ENCODE measurements at regions not wholly inside any gene's neighbourhood (a gene's known extent, or its start where the extent isn't known, plus 50 kb on each side); places are given as distances from the start of the nearest gene placed in this dataset.

DNA sequence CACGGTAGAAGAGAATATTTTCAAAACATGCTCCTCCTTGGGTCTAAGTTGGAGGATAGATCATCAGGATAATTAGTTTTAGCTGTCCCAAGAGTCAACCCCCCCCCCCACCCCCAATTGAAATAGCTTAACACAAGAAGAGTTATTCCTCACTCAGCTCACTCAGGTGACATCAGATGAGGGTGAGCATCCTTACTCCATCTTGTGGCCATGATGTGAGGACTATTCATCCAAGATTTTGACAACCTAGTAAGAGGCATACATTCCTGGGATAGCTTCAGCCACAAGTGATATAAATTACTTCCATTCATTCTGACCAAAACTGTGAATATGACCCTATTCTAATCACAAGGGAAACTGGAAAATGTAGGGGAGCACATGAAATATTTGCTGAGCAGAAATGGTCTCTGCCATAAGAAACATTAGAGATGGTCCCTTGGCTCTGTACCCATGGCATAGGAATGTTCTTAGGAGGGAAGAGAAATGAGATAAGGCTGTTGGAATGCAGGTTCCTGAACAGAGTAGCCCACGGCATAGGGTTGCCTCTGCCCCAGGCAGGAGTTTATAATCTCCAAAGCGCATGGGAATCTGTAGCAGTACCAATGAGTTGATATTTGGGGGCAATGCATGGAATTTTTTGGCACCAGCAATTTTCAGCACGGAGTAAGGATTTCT, 257.2 kb downstream of the CYRIA start:
- DNase-seq, result no peak

DNA sequence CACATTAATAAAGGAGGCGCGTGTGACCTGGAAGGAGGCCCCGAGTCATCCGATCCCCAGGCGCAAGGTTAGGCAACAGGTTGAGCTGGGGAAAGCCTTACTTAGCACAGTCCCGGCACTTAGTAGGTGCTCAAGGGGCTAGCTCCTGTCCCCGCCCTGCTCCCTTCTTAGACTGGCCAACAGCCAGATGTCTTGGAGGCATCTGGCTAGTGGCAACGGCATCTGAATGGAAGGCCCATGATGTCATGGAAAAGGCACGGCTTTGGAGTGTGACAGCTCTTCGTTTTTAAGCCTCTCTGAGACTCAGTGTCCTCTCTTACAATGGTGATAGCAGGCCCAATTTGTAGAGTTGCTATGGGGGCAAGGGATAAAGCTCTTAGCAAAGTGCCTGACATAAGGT, 258.3 kb downstream of the CYRIA start:
- no peak for DNase-seq

GRCh38 chr2:16406496-16407289, 258.9 kb downstream of the CYRIA start:
- no peak for DNase-seq

- no peak for DNase-seq
These were observed 260.1 kb downstream of the CYRIA start for GRCh38 chr2:16405551-16405950.

GRCh38 chr2:16404551-16405300, 260.9 kb downstream of the CYRIA start:
- no peak for DNase-seq

DNA sequence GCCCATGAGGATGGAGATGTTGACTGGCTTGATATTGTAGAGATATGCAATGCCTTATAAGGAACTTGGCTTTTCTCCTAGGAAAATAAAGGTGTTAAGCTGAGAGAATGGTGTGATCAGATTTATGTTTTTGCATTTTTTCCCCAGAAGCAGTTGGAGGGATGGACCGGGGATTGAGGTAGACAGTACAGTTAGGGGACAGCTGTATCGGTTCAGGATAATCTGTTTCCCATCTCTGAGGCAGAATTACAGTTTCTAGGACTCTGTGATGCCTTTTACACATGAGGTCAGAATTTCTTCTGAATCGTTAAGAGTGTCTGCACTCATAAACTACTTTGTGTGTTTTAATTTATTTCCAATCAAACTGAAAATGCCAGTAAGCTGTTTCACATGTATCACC, 261.5 kb downstream of the CYRIA start:
- DNase-seq, result no peak

DNA sequence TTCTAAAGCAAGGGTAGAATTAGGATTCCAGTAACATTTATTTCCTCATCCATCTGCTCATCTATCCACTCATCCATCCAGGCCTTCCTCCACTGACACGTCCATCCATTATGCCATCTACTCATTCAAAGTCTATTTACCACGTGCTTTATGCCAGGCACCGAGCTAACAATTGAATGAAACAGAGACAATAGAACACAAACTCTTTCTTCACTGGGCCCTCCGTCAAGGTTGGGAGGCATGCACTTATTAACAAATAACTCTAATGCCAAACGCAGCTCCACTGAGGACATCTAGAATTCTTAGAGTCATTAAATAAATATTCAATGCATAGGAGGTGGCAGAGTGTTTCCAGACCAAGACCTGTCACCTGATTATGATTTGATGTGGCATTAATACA, 262.7 kb downstream of the CYRIA start:
- no peak for DNase-seq

DNA sequence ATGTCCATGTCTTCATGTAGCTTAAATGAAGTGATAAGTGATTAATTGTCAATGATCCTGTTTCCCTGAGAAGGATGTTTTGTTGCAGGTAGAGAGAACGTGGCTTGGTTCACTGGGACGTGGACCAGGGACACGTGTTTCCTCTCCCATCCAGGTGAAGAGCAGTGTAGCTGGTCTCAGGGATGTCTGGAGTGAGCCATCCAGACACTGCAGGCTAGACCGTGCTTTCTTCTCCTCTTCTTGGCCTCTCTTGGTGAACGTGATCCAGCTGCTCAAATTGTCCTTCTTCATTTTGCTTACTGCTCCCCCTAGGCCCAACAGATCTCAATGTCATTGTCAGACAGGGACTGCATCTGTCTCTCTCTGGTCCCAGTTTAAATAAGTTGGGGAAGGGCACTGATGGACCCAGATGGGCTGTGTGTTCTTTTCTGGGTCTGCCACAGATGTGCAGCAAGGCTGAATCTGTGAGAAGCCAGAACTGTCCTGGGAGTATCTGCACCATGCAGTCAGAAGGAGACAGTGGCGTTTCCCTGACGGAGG, 263.8 kb downstream of the CYRIA start:
- DNase-seq, result no peak

- no peak for DNase-seq
These were observed 265.5 kb downstream of the CYRIA start for GRCh38 chr2:16400127-16400623.

GRCh38 chr2:16398486-16399043, 267.1 kb downstream of the CYRIA start:
- DNase-seq, result no peak

DNA sequence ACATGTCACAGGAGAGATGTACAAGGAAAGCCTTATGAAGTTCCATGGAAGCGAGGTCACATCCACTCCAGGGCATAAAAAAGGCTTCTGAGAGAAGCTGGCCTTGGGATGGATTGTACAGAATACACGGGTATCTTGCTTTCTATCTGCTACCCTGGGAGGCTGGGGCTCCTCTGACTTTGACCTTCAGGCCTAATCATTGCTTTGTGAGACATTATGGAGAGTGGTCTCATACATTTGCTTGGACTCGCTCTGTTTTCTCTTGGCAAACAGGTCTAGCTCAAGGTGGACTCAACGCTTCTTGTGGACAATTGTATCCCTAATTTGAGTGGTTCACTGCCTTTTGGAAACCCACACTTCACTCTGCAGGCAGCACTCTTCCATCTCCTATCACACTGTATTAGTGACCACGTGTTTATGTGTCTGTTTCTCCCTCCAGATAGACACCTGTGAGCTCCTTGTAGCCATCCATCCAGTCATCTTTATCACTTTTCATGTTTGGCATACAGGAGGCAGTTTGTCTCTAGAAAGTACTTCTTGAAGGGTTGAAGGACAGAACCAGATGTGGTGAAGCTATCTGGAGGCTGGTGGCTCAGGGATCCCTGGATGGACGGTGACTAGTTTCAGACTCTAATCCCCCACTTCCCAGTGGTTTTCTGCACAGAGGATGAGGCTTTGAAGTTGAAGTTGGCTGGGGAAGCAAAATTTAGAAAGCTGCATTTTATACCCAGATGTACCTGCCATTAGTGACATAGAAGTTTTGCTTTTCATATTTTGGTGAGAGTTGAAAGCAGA, 267.8 kb downstream of the CYRIA start:
- no peak for DNase-seq

- no peak for DNase-seq
These were observed 268.6 kb downstream of the CYRIA start for GRCh38 chr2:16396986-16397385.

GRCh38 chr2:16396171-16396570, 269.5 kb downstream of the CYRIA start:
- DNase-seq, result no peak

- no peak for DNase-seq
These were observed 270.0 kb downstream of the CYRIA start for GRCh38 chr2:16395601-16396000.

GRCh38 chr2:16394986-16395550, 270.6 kb downstream of the CYRIA start:
- no peak for DNase-seq

- no peak for DNase-seq
These were observed 271.3 kb downstream of the CYRIA start for GRCh38 chr2:16394072-16394985.

- no peak for DNase-seq
These were observed 272.0 kb downstream of the CYRIA start for GRCh38 chr2:16393500-16394071.

- DNase-seq, result no peak
These were observed 272.8 kb downstream of the CYRIA start for GRCh38 chr2:16392647-16393499.

DNA sequence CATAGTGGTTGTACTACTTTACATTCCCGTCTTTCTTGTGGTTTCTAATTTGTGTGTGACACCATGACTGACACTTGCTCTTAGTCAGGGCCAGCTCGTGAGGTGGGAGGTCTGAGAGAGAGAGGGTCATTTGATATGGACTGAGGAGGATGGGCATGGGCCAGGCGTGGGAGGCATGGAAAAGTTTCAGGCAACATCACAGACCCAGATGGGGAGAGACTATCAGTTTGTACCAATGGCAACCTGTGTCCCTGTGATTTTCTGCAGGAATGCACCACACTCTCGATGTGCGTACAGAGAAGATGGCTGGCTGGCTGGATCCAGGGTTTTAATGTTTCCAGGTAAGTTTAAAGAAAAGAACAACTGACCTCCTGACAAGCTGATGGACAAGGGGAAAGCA, 273.6 kb downstream of the CYRIA start:
- DNase-seq, result no peak

All from CD4-positive, alpha-beta T cell treated with Interleukin-12 subunit alpha and Interleukin-12 subunit beta, for 1 hour (primary cell).